ENCODE measurements at regions not wholly inside any gene's neighbourhood (a gene's known extent, or its start where the extent isn't known, plus 50 kb on each side); places are given as distances from the start of the nearest gene placed in this dataset.

GRCh38 chr10:62632071-62632809, 172.3 kb upstream of the ADO start:
- TF ChIP-seq CTCF (IDR thresholded peaks at IDR 0.05) (no peak), POLR2A (IDR thresholded peaks at IDR 0.05) (no peak)

Data from breast epithelium (tissue), 3 donors.